ENCODE measurements at regions not wholly inside any gene's neighbourhood (a gene's known extent, or its start where the extent isn't known, plus 50 kb on each side); places are given as distances from the start of the nearest gene placed in this dataset.

DNA sequence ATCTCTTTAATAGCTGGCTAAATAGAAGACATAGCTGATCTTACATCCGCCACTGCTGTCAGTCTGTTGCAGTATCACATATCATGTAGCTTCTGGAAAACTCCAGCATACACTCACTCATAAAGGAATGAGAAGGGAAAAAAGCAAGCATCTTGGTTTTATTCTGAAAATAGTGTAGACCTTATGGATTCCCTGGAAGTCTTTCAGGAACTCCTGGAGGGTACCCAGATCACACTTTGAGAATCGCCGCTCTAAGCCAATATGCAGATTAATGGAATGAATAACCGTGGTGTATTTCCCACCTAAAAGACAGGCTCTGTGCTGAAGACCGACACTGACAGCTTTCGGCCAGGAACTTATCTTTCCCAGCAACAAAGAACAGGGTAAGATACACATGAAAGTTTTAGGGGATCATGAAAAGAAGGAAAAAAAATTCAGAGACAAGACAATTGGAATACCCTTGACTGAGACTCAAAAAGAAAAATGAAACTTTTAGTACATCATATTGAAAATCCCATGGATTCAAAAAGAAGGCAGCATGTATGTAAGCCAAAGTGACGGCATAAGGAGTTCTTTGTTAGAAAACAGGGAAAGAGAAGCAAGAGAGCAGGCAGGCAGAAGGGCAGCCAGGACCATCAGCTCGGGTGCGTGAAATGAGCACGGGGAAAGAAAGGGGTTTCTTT lies 56.4 kb upstream of the SEC11C start:
- H3K4me3 ChIP-seq, result no peak overlapping the region
- no peak for DNase-seq (ENCODE audit: low spot score)
- no peak for TF ChIP-seq CTCF (IDR thresholded peaks at IDR 0.05)
- H3K27ac ChIP-seq, result no peak overlapping the region

GRCh38 chr18:59085126-59085794 lies 54.4 kb upstream of the SEC11C start:
- Histone ChIP-seq H3K27ac (no peak overlapping the region), H3K4me3 (no peak overlapping the region)
- no peak for TF ChIP-seq CTCF (IDR thresholded peaks at IDR 0.05)
- DNase-seq (ENCODE audit: low spot score), result no peak

DNA sequence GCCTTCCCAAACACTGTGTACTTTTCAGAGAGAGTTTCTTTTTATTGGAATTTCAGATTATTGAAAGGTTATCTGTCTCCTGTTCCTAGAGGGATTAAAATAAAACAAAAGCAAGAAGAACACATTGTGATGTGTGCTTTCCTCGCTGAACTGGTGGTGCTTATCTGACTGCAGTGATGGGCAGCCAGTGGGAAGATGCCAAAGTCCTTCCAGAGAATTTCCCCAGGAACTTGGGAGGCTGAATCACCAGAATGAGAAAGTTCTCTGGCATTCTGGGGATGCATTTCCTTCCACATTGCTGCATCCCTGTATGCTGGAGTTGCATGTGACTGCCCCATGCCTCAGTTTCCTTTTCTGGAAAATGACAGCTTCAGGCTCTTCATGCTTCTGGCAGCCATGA lies 53.9 kb upstream of the SEC11C start:
- no peak for DNase-seq (ENCODE audit: low spot score)
- Histone ChIP-seq H3K4me3 (no peak overlapping the region), H3K27ac (no peak overlapping the region)
- no peak for TF ChIP-seq CTCF (IDR thresholded peaks at IDR 0.05)

- Histone ChIP-seq H3K4me3 (no peak overlapping the region), H3K27ac (no peak overlapping the region)
- TF ChIP-seq CTCF (IDR thresholded peaks at IDR 0.05), result no peak
- DNase-seq (ENCODE audit: low spot score), result no peak
Observed at GRCh38 chr18:59086522-59086921, 53.2 kb upstream of the SEC11C start.

GRCh38 chr18:59087391-59087790 lies 52.3 kb upstream of the SEC11C start:
- no peak for TF ChIP-seq CTCF (IDR thresholded peaks at IDR 0.05)
- H3K27ac ChIP-seq, result no peak overlapping the region
- no peak for DNase-seq (ENCODE audit: low spot score)
- no peak overlapping the region for H3K4me3 ChIP-seq
